ENCODE measurements at regions not wholly inside any gene's neighbourhood (a gene's known extent, or its start where the extent isn't known, plus 50 kb on each side); places are given as distances from the start of the nearest gene placed in this dataset.

GRCh38 chr3:125715651-125716050 lies 120.4 kb upstream of the OSBPL11 start:
- TF ChIP-seq EGR1 (IDR thresholded peaks at IDR 0.05; ENCODE audit: low read depth) (no peak), EZH2 (IDR thresholded peaks at IDR 0.05) (no peak), CTCF (IDR thresholded peaks at IDR 0.05 in 2 of 3, conservative IDR thresholded peaks at IDR 0.05 in 1 of 3; ENCODE audit: borderline replicate concordance in 1 of 3, insufficient read depth in 1 of 3, low read depth in 2 of 3, low read length in 2 of 3) (no peak), POLR2A (IDR thresholded peaks at IDR 0.05; ENCODE audit: borderline replicate concordance, extremely low read depth, insufficient read depth, insufficient read length) (no peak), YY1 (IDR thresholded peaks at IDR 0.05; ENCODE audit: extremely low read depth, insufficient replicate concordance, low read depth, low read length) (no peak), ZFX (IDR thresholded peaks at IDR 0.05) (no peak), POLR2AphosphoS5 (IDR thresholded peaks at IDR 0.05; ENCODE audit: low read depth, low read length) (no peak), SIN3A (IDR thresholded peaks at IDR 0.05; ENCODE audit: low read depth) (no peak), SP1 (IDR thresholded peaks at IDR 0.05; ENCODE audit: low read depth) (no peak), MAX (IDR thresholded peaks at IDR 0.05) (no peak), ATF3 (IDR thresholded peaks at IDR 0.05) (no peak), JUND (IDR thresholded peaks at IDR 0.05) (no peak), EZH2phosphoT487 (IDR thresholded peaks at IDR 0.05; ENCODE audit: borderline replicate concordance) (no peak)
